HG03139 (cell line): ENCODE measurements at regions not wholly inside any gene's neighbourhood (a gene's known extent, or its start where the extent isn't known, plus 50 kb on each side); places are given as distances from the start of the nearest gene placed in this dataset.
"Not testable (repeated sequence)": the region's sequence is repeated elsewhere in the genome, so short reads cannot be mapped to it uniquely, and the experiment has no call there.

Experiments used
- ATAC-seq: cut with Tn5 transposase; IDR thresholded peaks from one replicate; pipeline ENCODE4 v1.9.1; 2021; ENCODE audit not compliant: unreplicated experiment

- ATAC-seq: no peak
Observed at GRCh38 chr16:86072328-86073102, 173.6 kb downstream of the IRF8 start.

- ATAC-seq: no peak
Observed at GRCh38 chr16:86073103-86073625, 174.2 kb downstream of the IRF8 start.

- ATAC-seq: no peak
Observed at GRCh38 chr16:86073763-86074493, 175.0 kb downstream of the IRF8 start.

GRCh38 chr16:86074651-86075487 is 175.9 kb downstream of the IRF8 start:
- no peak for ATAC-seq

GRCh38 chr16:86075488-86075785 is 176.5 kb downstream of the IRF8 start:
- ATAC-seq: no peak

GRCh38 chr16:86075839-86076440 is 177.0 kb downstream of the IRF8 start:
- ATAC-seq: no peak

GRCh38 chr16:86076606-86077005 is 177.6 kb downstream of the IRF8 start:
- ATAC-seq: no peak

GRCh38 chr16:86077243-86077940 is 178.4 kb downstream of the IRF8 start:
- ATAC-seq: no peak

GRCh38 chr16:86078121-86078600 is 179.2 kb downstream of the IRF8 start:
- ATAC-seq: no peak

GRCh38 chr16:86078711-86079110 is 179.7 kb downstream of the IRF8 start:
- not testable (repeated sequence) for ATAC-seq

- ATAC-seq: no peak
Observed at GRCh38 chr16:86079255-86079885, 180.4 kb downstream of the IRF8 start.

GRCh38 chr16:86080131-86080875 is 181.3 kb downstream of the IRF8 start:
- no peak for ATAC-seq

- ATAC-seq: no peak
Observed at GRCh38 chr16:86080982-86081381, 182.0 kb downstream of the IRF8 start.

- no peak for ATAC-seq
Observed at GRCh38 chr16:86082418-86083030, 183.6 kb downstream of the IRF8 start.

GRCh38 chr16:86083382-86084002 is 184.5 kb downstream of the IRF8 start:
- ATAC-seq: no peak

GRCh38 chr16:86085161-86085611 is 186.2 kb downstream of the IRF8 start:
- ATAC-seq: no peak

GRCh38 chr16:86085795-86086194 is 186.8 kb downstream of the IRF8 start:
- ATAC-seq: no peak

- ATAC-seq: no peak
Observed at GRCh38 chr16:86086471-86086870, 187.5 kb downstream of the IRF8 start.
